Retinal pigment epithelial cell (primary cell): ENCODE measurements at regions not wholly inside any gene's neighbourhood (a gene's known extent, or its start where the extent isn't known, plus 50 kb on each side); places are given as distances from the start of the nearest gene placed in this dataset.
A peak's percentile ranks its signal among the peaks of the same experiment; 100 is the strongest.

Experiments used
- DNase-seq: peaks from one replicate; pipeline ENCODE4 v3.0.0-alpha.2; 2010; ENCODE audit warnings: low read depth
- H3K4me3 ChIP-seq: 2 replicates; pipeline ENCODE4 v1.5.1; 2011; ENCODE audit warnings: mild to moderate bottlenecking, low read length, control low read depth, moderate library complexity
- TF ChIP-seq, protein P1 (sequence below): conservative IDR thresholded peaks from 2 replicates; pipeline ENCODE4 v1.5.1; 2011; ENCODE audit warnings: low read depth, low read length, control low read depth, inconsistent platforms

GRCh38 chr16:51085271-51085670 is 65.8 kb downstream of the SALL1 start:
- no peak for DNase-seq
- no peak overlapping the region for H3K4me3 ChIP-seq
- TF ChIP-seq, protein P1, sequence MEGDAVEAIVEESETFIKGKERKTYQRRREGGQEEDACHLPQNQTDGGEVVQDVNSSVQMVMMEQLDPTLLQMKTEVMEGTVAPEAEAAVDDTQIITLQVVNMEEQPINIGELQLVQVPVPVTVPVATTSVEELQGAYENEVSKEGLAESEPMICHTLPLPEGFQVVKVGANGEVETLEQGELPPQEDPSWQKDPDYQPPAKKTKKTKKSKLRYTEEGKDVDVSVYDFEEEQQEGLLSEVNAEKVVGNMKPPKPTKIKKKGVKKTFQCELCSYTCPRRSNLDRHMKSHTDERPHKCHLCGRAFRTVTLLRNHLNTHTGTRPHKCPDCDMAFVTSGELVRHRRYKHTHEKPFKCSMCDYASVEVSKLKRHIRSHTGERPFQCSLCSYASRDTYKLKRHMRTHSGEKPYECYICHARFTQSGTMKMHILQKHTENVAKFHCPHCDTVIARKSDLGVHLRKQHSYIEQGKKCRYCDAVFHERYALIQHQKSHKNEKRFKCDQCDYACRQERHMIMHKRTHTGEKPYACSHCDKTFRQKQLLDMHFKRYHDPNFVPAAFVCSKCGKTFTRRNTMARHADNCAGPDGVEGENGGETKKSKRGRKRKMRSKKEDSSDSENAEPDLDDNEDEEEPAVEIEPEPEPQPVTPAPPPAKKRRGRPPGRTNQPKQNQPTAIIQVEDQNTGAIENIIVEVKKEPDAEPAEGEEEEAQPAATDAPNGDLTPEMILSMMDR: no peak

GRCh38 chr16:51084074-51084928 is 66.8 kb downstream of the SALL1 start:
- TF ChIP-seq, protein P1: no peak
- no peak for DNase-seq
- H3K4me3 ChIP-seq: no peak overlapping the region

DNA sequence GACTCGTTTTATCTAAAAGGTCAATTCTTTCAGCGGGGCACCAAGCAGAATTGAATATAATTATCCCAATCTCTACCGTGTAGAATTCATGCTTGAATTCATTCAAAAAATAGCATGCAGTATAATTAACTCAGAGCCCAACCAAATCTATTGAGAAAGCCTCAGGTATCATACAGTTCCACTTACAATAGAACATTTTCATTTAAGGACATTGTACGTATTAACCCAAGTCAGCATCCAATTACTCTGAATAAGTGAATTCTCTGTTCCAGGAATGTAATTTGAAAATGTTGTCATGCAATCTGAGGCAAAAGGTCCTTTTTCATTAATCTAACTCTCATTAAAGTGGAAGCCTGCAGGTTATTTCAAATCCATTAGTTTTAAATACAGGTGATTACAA is 78.5 kb downstream of the SALL1 start:
- no peak for DNase-seq
- TF ChIP-seq, protein P1: no peak
- no peak overlapping the region for H3K4me3 ChIP-seq

- no peak for DNase-seq
- no peak overlapping the region for H3K4me3 ChIP-seq
- TF ChIP-seq, protein P1: no peak
These were observed 79.7 kb downstream of the SALL1 start for GRCh38 chr16:51071326-51071725.

DNA sequence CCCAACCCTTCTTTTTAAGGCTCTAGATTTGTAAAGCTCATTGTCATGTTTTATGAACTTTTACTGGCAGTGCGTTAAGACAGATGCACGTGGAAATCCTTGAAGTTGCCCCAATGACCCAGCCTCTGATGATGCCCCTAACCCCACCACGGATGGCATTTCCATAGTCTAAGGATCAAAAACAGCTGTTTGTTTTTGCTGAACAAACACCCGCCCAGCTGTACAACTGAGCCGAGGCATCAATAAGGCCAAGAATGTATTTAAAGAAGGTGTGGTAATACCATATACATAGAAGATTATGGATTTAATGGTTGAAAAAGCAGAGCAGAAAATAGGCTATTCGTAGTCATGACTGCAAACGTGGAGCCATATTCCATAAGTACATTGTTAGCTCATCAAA is 83.7 kb downstream of the SALL1 start:
- H3K4me3 ChIP-seq: no peak overlapping the region
- TF ChIP-seq, protein P1: no peak

DNA sequence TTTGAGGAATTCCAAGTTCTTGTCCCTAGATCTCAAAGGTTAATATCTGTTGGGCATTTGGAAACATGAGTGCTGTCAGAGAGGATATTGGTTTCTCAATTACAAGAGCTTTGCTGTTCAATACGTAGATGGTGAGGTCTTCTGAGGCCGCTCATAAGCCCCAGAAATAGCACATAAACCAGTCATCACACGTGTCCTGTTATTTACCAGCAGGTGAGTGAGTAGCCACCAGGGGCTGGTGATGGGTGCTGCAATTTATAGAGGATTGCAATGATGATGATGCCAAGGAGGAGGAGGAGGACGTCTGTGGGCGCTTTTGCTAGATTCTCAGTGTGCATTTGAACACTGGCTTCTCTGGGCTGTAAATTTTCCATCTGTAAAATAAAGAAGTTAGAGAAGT is 89.0 kb downstream of the SALL1 start:
- DNase-seq: no peak
- no peak overlapping the region for H3K4me3 ChIP-seq
- TF ChIP-seq, protein P1: peak; percentile 5

More for the DNA sequence above, 83.7 kb downstream of the SALL1 start:
- DNase-seq: no peak

- TF ChIP-seq, protein P1: no peak
- DNase-seq: no peak
- H3K4me3 ChIP-seq: no peak overlapping the region
These were observed 89.7 kb downstream of the SALL1 start for GRCh38 chr16:51061328-51061727.
